K562 (cell line): ENCODE measurements at regions not wholly inside any gene's neighbourhood (a gene's known extent, or its start where the extent isn't known, plus 50 kb on each side); places are given as distances from the start of the nearest gene placed in this dataset.

Experiments used
- ATAC-seq: fragments of 200-7000 bp; cut with Tn5 transposase; 3 replicates; pipeline ENCODE4 v1.9.1; 2020; ENCODE audit warnings: moderate library complexity
- BruUV-seq: library from RNA; stranded (reverse); fragments of 400-500 nt; replicated peaks from 2 replicates; lab custom pipeline; 2021; lab: Mats Ljungman, UMichigan
- CTCF ChIA-PET: fragments of 300-600 bp; formaldehyde crosslinking; extraction: SDS; loops from one replicate; lab custom pipeline; 2021; ENCODE audit warnings: low intra/inter-chr PET ratio; lab: Yijun Ruan, JAX
- POLR2A ChIA-PET: fragments of 300-600, 350-650 bp; sonication (Branson Sonifier 250); formaldehyde crosslinking; extraction: SDS; loops from one replicate; lab custom pipeline; 2021; ENCODE audit warnings: antibody characterized with exemption, inconsistent platforms; lab: Yijun Ruan, JAX
- DNase-seq, 4 experiments: peaks; one replicate each; pipeline versions ENCODE4 v3.0.0 to v3.0.0-alpha.2; 2011 to 2018; ENCODE audit warnings: low spot score in 3 of 4, mixed read lengths in 3 of 4; ENCODE audit errors: extremely low read depth in 1 of 4
- FAIRE-seq: peaks from 2 replicates; lab custom pipeline; 2011; peaks lifted over from hg19 to GRCh38; lab: Jason Lieb, UNC
- H2AFZ ChIP-seq: 2 replicates; pipeline ENCODE4 v1.6.0; 2011; ENCODE audit warnings: low read depth, low read length, control low read depth, inconsistent platforms
- H3K27ac ChIP-seq: fragments of 200-600 bp; 3 replicates; pipeline ENCODE4 v1.8.0; 2011; ENCODE audit warnings: low read depth, mild to moderate bottlenecking, control low read depth, inconsistent platforms, low read length, moderate library complexity, mixed read lengths; ENCODE audit errors: extremely low read depth
- H3K27me3 ChIP-seq, 2 experiments: fragments of 300-600 bp in 1 of 2; 2 replicates in 1 of 2; 3 replicates in 1 of 2; pipeline versions ENCODE4 v1.6.0 to v1.8.0; 2011; ENCODE audit warnings: inconsistent platforms in 2 of 2, low read length in 2 of 2, mild to moderate bottlenecking in 1 of 2, mixed read lengths in 1 of 2, moderate library complexity in 1 of 2; ENCODE audit not compliant: control insufficient read depth in 2 of 2, insufficient read depth in 2 of 2
- H3K36me3 ChIP-seq: fragments of 300-600 bp; 3 replicates; pipeline ENCODE4 v1.8.0; 2011; ENCODE audit warnings: mild to moderate bottlenecking, low read length, inconsistent platforms; ENCODE audit not compliant: control insufficient read depth, insufficient read depth
- H3K4me1 ChIP-seq, 2 experiments: fragments of 200-600 bp in 1 of 2; replicated peaks in 1 of 2; 2 replicates in 1 of 2; 3 replicates in 1 of 2; pipeline versions ENCODE4 v1.5.1 to v1.8.0; 2011; ENCODE audit warnings: inconsistent platforms in 2 of 2, low read length in 2 of 2, mild to moderate bottlenecking in 1 of 2, mixed read lengths in 1 of 2, moderate library complexity in 1 of 2; ENCODE audit not compliant: control insufficient read depth in 2 of 2, insufficient read depth in 2 of 2
- H3K4me2 ChIP-seq: 2 replicates; pipeline ENCODE4 v1.6.1; 2011; ENCODE audit warnings: low read length, control low read depth, inconsistent platforms, mixed read lengths; ENCODE audit not compliant: insufficient read depth
- H3K4me3 ChIP-seq: fragments of 200-600 bp; sonication (generic), shearing (Covaris generic); 2 replicates; pipeline ENCODE4 v1.5.1; 2016; ENCODE audit warnings: control low read depth, inconsistent platforms
- H3K79me2 ChIP-seq: fragments of 200-600 bp; 3 replicates; pipeline ENCODE4 v1.8.0; 2011; ENCODE audit warnings: low read length, inconsistent platforms; ENCODE audit not compliant: control insufficient read depth, insufficient read depth
- H3K9ac ChIP-seq, 2 experiments: 2 replicates each; pipeline versions ENCODE4 v1.6.0 to v1.6.1; 2011; ENCODE audit warnings: low read depth in 2 of 2, low read length in 2 of 2, control low read depth in 1 of 2, inconsistent platforms in 1 of 2, mild to moderate bottlenecking in 1 of 2, mixed read lengths in 1 of 2; ENCODE audit not compliant: insufficient read depth in 1 of 2
- H3K9me1 ChIP-seq: one replicate; pipeline ENCODE4 v1.6.0; 2011; ENCODE audit warnings: inconsistent platforms, mild to moderate bottlenecking, low read length, moderate library complexity; ENCODE audit not compliant: control insufficient read depth, insufficient read depth
- H3K9me3 ChIP-seq: replicated peaks from 2 replicates; pipeline ENCODE4 v1.5.1; 2011; ENCODE audit warnings: low read depth, low read length, inconsistent platforms; ENCODE audit not compliant: control insufficient read depth, insufficient read depth
- H4K20me1 ChIP-seq: replicated peaks from 2 replicates; pipeline ENCODE4 v1.6.1; 2011; ENCODE audit warnings: low read length, inconsistent platforms, mixed read lengths; ENCODE audit not compliant: control insufficient read depth, insufficient read depth
- CEBPB ChIP-seq: fragments of 450-650 bp; IDR thresholded peaks from 2 replicates; pipeline ENCODE4 v1.6.1; 2016; ENCODE audit warnings: missing genetic modification characterization, missing compliant biosample characterization
- FOXJ3 ChIP-seq: sonication (generic); formaldehyde crosslinking; IDR thresholded peaks from 2 replicates; pipeline ENCODE4 v1.4.0; 2020; ENCODE audit warnings: mild to moderate bottlenecking, missing genetic modification reagents
- NFRKB ChIP-seq: fragments of 450-650 bp; IDR thresholded peaks from 2 replicates; pipeline ENCODE4 v1.6.1; 2016; ENCODE audit warnings: low read depth
- RNF2 ChIP-seq: sonication (generic); IDR thresholded peaks from 2 replicates; pipeline ENCODE4 v1.6.1; 2016
- ZNF239 ChIP-seq: fragments of 250-450 bp; sonication (Bioruptor Pico); IDR thresholded peaks from 2 replicates; pipeline ENCODE4 v1.4.0; 2020; ENCODE audit warnings: mild to moderate bottlenecking
- ZSCAN29 ChIP-seq: fragments of 450-650 bp; IDR thresholded peaks from 2 replicates; pipeline ENCODE4 v1.6.1; 2017
- WGBS: fragments of 100-300 bp; shearing (Covaris generic); methylation state at CpG from one replicate; pipeline ENCODE4 v1.1.6; 2016; ENCODE audit warnings: low coverage, mixed read lengths; ENCODE audit not compliant: insufficient coverage; ENCODE audit errors: missing lambda C conversion rate; 5-methylcytosine and 5-hydroxymethylcytosine counted together
- in situ Hi-C: fragments of 300-500 bp; cut with MboI; formaldehyde crosslinking; loops from 4 replicates; pipeline ENCODE4 v1.15.0; 2018; ENCODE audit warnings: inconsistent platforms, mixed read lengths
- intact Hi-C: fragments of 100-400 bp; cut with micrococcal nuclease; formaldehyde crosslinking; loops from 2 replicates; pipeline ENCODE4 v1.14.2; 2022
- TF ChIP-seq, protein P1 (sequence below): IDR thresholded peaks from 2 replicates; pipeline ENCODE4 v1.6.1; 2011; ENCODE audit warnings: borderline replicate concordance, low read depth, mild to moderate bottlenecking, moderate library complexity, low read length; ENCODE audit not compliant: insufficient read depth, poor library complexity, severe bottlenecking

DNA sequence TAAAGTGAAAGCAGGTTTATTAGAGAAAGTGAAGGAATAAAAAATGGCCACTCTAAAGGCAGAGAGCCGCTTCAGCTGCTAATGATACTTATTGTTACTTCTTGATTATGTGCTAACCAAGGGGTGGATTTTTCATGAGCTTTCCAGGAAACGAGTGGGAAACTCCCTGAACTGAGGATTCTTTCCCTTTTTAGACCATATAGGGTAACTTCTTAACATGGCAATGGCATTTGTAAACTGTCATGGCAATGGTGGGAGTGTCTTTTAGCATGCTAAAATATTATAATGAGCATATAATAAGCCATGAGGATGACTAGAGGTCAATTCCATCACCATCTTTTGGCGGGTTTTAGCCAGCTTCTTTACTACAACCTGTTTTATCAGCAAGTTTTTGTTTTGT is 890.0 kb downstream of the UQCRFS1 start:
- BruUV-seq: no TSS peak

More for the DNA sequence above, 890.0 kb downstream of the UQCRFS1 start:
- Histone ChIP-seq H2AFZ (no peak overlapping the region), H3K27ac (no peak overlapping the region), H3K27me3 (no peaks in the 10 kb centered on the region), H3K9me3 (no peaks in the 10 kb centered on the region), H3K4me1 (no peaks in the 10 kb centered on the region), H3K79me2 (no peaks in the 10 kb centered on the region), H3K9ac (no peak overlapping the region), H3K9me1 (no peaks in the 10 kb centered on the region), H3K4me2 (no peak overlapping the region), H4K20me1 (no peaks in the 10 kb centered on the region), H3K36me3 (no peaks in the 10 kb centered on the region)
- DNase-seq: no peak
- intact Hi-C loops: loop anchor here (10.0 kb wide), 1 partner anchor 552 kb away; no protein-coding TSS in a partner anchor
- CTCF ChIA-PET: no interaction called here
- POLR2A ChIA-PET: interaction anchor here (1.4 kb wide), 1 partner anchor 20 kb away, joined by 3 read pairs; no protein-coding TSS in a partner anchor
- 1% methylated on average over 3 of the region's 3 CpGs for WGBS
- in situ Hi-C loops: no loop called here
- FAIRE-seq: no peak
- TF ChIP-seq CEBPB (tag) (no peak), NFRKB (no peak), FOXJ3 (no peak), RNF2 (no peak), ZNF239 (CRISPR knock-in tag) (no peak), ZSCAN29 (no peak)
- TF ChIP-seq, protein P1, sequence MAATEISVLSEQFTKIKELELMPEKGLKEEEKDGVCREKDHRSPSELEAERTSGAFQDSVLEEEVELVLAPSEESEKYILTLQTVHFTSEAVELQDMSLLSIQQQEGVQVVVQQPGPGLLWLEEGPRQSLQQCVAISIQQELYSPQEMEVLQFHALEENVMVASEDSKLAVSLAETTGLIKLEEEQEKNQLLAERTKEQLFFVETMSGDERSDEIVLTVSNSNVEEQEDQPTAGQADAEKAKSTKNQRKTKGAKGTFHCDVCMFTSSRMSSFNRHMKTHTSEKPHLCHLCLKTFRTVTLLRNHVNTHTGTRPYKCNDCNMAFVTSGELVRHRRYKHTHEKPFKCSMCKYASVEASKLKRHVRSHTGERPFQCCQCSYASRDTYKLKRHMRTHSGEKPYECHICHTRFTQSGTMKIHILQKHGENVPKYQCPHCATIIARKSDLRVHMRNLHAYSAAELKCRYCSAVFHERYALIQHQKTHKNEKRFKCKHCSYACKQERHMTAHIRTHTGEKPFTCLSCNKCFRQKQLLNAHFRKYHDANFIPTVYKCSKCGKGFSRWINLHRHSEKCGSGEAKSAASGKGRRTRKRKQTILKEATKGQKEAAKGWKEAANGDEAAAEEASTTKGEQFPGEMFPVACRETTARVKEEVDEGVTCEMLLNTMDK: no peak
- TF ChIP-seq, all 486 proteins: peak for 0
- H3K4me3 ChIP-seq: no peak overlapping the region
- no peak for ATAC-seq
